NCI-H748 (cell line): ENCODE measurements at regions not wholly inside any gene's neighbourhood (a gene's known extent, or its start where the extent isn't known, plus 50 kb on each side); places are given as distances from the start of the nearest gene placed in this dataset.

ENCODE experiments used
- DNase-seq: peaks from one replicate; lab custom pipeline; 2025; ENCODE audit not compliant: unreplicated experiment; lab: John Stamatoyannopoulos, UW

DNA sequence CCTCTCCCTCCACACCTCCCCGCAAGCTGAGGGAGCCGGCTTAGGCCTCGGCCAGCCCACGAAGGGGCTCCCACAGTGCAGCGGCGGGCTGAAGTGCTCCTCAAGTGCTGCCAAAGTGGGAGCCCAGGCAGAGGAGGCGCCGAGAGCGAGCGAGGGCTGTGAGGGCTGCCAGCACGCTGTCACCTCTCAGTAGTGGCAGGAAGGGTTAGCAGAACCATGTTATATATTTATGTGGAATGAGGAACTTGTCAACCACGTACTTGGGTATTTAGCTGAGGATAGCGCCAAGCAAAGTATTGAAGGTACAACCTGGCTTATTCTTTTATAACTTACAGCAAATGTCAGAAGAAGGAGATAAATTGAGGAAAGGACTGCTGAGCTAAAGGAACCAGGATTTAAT lies 144.1 kb upstream of the MGAT5 start:
- no peak for DNase-seq

DNA sequence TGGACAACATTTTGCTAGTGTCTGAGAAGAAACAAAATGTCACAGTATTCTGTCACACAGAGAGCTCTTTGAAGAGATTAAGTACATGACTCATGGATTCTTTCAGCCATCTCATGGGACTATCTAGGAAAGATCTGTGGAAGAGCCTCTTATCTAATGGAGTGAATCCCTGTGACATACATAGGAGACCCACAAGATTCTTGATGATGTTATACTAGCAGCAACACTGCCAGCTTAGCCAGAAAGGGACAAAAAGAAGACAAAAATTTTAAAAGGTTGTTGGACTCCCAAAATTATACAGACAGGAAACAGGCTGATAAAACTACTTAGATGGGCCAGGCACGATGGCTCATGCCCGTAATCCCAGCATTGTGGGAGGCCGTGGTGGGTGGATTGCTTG lies 143.3 kb upstream of the MGAT5 start:
- DNase-seq: no peak

DNA sequence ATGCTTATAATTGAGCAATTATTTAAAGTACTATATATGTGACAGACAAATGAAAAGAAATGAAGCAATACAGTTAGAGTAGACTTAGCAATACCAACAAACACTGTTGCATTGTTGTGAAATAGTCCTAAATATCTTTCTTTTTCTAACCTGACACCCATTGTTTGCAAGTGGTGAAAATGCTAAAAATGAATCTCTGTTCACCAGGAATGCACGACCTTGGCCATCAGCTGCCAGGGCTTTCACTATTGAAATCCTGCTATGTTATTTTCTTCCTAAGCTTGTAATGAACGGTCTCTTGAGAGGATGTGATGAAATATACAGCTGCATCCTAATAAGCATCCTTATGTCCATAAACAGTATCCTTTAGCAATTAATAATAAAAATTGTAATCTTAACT lies 136.2 kb upstream of the MGAT5 start:
- DNase-seq: no peak

DNA sequence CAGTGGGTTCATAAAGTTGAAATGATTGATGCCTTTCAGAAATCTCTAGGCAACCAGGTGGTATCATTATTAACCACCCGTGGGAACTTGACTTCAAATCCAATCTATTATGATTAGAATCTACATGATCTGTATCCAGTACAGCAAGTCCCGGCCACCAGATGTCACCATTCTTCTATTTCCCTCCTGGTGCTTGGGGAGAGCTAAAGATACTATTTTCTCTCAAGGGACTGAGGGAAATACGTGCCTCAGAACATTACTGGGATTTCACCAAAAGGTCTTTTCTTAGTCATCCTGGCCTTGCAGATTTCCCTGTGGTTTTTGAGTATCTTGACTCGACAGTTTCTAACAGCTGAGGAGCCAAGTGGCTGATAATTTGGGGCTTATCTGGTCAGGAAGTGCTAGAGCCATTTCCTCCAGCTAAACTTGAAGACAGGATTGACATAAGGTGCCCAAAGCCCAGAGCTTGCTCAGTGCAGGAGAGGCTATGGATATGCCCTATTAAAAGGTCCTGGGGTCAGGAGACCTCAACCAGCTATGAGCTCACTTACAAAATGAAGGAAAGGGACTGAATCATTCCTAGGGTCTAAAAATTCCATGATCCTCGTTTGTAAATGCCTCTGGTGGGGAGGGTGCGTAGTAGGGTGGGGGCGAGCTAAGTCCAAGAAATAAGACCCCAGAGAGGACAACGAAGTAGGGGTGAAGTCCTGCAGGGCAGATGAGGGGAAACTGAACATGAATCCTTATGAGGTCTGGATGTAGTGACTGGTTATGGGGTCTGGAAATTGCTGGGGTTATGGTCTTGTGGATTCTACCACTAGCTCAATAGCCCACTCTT lies 135.4 kb upstream of the MGAT5 start:
- peak; percentile 86 for DNase-seq

DNA sequence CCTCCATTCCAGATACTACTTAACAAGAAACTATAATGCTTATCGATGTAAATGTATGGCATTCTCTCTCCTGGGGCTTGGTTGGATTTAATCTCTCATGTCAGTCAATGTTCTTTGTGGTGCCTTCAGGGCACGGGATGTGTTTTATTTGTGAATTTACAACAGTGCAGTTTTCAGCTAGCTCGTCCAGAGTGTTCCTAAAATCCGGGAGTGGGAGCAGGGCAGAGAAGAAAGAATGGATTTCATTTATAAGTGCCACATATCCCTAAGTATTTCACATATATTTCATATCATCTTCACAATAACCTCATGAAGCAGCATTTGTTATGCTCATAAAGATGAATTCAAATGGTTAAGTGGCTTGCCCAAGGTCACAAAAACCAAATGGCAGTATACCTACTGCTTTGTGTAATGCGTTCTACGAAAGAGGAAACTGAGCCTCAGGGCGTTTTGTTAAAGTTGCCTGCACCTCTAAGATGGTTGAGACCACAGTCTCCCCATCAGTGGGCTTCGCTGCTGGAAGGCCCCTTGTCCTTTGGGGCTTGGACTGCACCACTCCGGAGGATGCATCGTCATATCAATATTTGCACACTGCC lies 134.7 kb upstream of the MGAT5 start:
- no peak for DNase-seq

DNA sequence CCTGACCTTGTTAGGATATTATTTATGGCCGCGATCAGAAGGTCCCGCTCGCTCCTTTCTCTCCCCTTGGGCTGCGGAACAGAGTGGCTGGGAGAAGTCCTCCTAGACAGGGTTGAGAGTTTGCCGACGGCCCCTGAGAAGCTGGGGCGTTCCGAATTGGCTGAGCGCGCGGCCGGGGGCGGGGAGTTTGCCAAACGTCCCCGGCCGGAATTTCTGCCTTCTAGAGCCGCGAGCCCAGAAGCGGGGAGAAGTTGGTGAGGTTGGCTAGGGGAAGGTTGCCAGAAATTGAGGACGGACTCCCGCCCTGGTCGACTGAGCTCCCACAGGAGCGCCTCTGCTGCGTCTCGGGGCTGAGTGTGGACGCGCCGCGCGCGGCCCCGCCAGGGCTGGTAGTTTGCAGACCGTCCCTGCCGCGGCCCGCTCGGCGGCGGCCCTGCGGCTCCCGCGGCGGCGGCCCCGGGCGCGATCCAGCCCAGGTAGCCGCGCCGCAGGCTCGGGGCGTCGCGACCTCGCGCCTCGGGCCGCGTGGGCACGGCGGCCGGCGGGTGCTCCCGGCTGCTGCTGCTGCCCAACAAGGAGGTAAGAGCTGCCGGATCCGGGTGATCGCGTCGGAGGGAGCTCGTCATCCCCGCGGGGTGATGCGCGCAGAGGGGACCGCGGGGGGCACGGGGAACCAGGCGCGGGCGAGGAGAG lies 134.0 kb upstream of the MGAT5 start:
- peak; percentile 87 for DNase-seq

DNA sequence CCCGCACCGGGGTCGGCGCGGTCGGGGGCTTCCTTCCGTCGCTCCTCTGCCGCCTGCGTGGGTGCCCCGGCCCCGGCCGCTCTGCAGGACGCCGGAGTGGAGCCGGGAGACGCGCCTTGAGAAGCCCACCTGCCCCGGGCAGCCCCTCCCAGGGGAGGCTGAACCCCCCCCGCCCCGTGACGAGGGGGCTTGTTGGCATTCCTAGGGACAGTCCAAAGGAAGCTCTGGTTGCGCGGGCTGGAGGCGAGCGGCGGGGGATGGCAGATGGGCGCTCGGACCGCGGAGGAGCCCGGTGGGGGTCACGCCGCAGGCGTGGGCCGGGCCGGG lies 133.5 kb upstream of the MGAT5 start:
- DNase-seq: peak; percentile 42

DNA sequence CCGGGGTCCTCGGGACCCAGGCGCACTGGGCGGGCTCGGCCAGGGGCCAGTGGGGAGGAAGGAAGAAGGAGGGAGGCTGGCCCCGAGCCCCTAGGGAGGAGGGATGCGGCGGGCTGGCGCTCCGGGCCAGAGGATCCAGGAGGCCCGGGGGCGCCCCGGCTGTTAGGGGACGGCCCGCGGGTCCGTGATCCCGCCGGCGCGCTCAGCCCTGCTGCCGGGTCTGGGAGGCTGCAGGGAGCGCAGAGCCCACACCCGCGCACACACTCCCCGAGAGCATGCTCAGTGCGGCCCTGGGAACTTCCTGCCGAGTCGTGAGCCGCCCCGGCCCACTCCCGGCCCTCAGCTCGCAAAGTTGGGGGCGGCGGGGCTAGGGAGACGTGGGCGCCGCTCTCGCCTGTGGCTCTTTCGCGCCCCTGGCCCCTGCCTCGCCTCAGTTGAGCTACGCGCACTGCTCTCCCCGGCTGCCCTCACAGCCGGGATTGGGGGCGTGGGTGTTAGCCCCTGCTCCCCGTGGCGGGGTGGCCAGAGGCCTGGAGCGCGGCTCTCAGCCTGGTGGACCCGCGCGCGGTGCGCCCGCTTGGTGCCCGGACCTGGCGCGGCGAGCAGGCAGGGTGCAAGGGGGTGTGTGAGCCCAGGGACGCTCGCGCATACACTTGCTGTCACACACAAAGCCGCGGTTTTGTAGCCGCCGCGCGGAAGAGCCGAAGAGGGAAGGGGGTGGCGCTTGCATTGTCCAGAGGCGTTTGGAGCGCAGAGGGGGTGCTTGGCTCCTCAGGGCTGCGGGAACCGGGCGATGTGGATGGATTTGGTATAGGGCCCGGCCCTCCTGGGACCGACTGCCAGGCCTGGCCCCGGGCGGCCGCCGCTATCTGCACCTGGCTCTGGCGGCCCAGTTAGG lies 132.9 kb upstream of the MGAT5 start:
- peak; percentile 69 for DNase-seq

DNA sequence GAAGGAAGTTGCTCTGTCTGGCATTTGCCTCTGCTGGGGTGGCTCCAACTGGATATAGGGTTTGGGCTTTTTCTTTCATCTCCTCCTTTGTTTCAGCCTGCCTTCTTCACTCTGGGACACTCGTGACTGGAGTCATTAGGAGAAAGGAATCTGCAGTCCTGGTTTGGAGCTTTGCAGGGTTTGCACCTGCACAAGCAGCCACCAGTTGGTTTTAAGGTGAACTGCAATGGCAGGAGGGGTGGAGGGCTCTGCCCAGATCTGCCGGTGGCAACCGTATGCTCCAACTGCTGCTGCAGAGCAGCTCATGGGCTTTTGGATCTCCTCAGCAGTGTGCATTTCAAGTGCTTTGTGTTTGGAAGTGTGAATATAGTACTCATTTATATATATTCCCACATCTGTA lies 131.3 kb upstream of the MGAT5 start:
- DNase-seq: peak; percentile 7

DNA sequence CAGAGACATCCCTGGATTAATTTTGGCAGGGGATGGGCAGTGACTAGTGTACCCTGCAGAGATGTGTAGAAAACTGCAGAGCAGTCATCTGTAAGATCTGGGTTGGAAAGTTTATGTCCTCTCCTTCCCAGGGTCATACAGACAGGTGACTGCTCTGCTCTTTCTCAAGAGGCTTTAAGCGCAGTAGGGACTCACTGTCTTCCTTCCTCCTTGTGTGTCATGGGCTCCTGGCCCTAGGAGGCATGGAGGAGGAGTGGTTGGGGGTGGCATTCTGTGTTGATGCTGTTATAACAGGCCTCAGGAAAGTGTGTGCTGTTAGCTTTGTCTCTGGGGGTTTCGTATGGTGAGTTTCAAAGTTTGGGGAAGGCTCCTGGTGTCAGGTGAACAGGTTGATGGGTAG lies 130.5 kb upstream of the MGAT5 start:
- DNase-seq: no peak

DNA sequence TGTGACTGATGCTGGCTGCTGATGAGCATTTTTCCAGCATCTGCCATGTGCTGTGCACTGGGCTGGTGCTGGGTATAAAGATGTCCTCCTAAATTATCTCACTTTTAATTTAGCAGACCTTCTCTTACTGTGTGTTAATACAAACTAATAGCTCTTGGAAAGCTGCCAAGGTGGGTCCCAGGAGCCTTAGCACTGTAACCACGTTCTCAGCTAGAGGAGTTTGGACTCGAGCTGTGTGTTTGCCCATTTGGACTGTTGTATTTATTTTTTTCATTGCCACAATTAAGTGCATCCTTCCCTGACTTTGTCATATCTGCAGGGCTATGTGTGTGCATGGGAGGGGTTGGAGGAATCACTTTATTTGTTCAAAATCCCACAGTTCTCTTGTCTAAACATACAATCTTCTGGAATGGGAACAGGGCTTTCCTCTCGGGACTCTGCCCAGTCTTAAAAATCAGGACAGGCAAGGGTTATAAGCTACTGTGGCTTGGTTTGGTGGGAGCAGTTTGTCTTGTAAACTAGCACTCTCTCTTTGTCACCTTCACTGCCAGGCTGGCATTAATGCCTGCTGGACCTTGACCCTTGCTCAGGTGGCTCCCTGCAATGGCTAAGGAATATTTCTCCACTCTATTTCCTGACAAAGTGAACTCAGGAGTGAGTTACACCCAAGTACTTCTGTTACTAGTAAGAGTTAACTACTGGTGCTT lies 129.7 kb upstream of the MGAT5 start:
- DNase-seq: peak; percentile 93

DNA sequence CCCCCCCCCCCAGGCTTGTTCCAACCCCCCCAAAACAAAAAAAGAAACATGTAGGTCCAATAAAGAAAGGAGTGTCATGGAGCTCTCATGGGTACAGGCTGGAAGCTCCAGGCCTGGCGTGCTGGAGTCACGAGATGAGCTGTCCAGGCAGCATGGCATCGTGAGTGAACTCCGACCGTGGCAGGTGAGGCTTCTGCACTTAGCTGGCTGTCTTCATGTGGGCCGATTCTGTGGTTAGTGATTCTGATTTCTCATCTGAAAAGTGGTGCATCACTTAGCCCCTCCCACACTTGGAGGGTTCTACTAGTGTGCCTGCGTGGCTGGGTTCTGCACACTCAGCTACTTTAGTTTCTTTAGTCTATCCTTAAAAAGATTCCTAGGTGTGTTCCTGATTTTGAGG lies 126.4 kb upstream of the MGAT5 start:
- no peak for DNase-seq

DNA sequence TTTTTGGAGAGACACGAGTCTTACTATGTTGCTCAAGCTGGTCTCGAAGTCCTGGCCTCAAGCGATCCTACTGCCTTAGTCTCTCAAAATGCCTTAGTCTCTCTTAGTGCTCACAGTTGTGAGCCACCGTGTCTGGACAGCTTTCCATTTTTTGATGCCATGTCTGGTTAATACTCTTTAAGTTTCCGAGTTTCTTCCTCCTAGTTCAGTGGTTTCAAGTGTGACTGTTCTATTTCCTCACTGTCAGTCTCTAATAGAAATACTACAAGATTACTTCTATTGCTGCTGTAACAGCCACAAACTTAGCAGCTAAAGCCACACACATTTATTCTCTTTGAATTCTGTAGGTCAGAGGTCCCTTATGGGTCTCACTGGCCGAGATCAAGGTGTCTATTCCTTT lies 125.1 kb upstream of the MGAT5 start:
- no peak for DNase-seq

DNA sequence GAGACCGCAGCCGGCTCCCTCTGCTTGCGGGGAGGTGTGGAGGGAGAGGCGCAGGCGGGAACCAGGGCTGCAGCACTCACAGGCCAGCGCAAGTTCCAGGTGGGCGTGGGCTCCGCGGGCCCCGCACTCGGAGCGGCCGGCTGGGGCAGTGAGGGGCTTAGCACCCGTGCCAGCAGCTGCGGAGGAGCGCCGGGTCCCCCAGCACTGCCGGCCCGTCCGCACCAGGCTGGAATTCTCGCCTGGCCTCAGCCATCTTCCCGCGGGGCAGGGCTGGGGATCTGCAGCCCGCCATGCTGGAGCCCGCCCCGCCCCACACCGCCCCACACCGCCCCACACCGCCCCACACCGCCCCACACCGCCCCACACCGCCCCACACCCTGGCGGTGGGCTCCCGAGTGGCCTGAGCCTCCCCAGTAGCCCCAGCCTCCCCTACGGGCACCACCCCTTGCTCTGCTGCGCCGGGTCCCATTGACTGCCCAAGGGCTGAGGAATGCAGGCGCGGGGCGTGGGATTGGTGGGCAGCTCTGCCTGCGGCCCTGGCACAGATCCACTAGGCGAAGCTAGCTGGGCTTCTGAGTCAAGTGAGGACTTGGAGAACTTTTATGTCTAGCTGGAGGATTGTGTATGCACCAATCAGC lies 123.9 kb upstream of the MGAT5 start:
- no peak for DNase-seq

DNA sequence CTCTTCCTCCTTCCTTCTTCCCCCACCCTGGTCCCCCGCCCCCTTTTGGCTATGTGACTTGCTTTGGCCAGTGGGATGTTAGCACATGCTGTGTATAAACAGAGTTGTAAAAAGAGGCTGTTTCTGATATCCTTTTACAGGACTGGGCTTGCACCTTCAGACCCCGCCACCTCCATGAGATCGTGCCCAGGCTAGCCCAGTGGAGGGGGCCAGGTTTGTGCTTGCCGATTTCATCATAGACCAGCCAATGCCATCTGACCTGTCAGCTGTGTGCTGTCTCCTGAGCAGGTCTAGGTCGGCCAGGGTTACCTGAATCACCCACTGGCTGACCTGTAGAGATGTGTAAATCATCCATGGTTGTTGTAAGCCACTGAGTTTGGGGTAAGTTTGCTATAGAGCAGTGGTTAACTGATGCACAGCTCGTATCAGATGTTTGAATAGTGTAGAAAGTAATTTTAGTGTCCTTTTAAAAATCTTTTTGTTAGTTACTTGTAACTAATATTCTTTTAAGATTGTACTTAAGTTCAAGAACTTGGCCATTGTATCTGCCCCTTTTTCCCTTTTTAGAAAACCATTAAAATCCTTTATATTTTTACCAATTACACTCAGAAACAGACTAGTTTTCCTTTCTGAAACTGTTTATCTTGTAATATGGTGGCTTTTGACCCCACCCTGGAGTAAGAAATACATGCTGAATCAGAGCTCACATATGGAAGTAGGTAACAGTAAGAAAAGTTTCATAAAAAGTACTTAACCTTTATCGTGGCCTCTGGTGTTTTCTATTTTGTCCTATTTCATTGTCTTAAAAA lies 122.0 kb upstream of the MGAT5 start:
- DNase-seq: no peak

DNA sequence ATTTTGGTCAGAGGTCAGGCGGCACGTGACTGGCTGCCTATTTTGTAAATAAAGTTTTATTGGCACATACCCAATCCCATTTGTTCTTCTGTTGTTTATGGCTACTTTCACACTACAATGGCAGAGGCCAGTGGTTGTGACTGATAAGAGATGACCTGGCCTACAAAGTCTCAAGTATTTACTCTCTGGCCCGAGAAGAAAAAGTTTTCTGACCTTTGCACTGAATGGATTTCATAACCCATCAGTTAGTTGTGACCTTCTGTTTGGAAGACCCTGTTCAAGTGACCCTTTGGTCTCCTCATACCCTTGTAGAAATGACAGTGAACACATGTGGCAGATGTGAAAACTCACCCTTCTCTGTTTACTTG lies 121.4 kb upstream of the MGAT5 start:
- no peak for DNase-seq

DNA sequence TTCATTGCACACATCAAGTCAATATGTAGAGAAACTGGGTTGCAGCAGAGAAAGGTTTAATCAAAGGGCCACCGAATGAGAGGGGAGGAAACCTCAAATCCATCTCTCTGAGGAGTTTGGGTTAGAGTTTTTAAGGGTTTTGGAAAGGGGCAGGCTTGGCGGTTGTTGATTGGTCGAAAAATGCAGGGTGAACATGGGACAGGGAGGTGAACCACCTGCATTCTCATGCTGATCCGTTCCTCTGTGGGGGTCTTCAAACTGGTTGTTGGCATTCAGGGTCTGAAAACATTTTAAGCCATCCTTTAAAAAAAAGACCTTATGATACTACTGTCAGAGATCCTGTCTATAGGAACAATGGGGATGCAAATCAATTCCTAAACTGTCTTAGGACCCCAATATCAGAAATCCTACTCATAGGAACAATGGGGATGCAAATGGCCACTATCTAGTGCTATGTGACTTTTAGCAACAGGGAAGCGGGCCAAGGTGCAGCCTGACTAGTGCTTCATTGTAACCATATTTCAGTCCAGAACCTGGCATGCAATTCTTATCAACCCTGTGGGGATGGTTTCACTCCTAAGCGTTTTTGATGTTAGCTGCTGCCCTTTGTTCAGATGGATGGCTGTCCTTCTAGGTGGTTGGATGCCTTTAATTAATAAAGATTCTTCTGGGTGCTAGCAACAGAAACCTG lies 120.1 kb upstream of the MGAT5 start:
- no peak for DNase-seq

DNA sequence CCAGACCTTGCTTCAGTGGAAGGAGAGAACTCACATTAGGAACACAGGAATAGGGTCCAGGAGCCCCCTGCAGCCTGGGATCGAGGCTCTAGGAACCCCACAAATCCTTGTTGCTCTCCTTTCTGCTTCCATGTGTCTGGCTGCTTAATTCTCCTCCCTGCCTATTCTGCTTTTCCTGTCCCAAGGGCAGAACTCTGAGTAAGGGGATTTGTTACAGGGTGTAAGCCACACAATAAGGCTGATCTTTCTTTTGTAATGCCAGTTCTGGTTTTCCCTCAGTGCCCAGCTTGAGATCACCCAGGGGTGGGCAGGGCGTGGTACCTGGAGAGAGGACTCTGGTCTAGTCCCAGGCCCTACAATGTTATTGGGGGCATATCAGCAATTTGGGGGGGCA lies 119.6 kb upstream of the MGAT5 start:
- DNase-seq: no peak

DNA sequence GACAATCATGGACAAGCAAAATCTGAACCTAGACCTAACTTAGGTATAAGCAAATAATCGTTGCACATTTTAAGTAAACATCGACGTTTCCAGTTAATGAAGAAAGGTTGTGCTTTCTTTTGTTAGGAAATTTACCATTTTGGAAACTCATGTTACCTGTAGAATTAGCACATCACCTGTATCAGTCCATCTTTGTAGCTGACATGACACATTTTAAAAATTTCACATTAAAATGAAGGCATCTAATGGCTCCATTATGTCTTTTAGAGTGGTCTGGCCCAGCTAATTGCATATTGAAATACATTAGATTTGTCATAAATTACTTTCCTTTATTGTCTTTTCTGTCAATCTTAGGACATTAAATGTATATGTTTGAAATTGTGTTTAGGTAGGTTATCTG lies 119.0 kb upstream of the MGAT5 start:
- DNase-seq: no peak
